Natural killer cell (primary cell): ENCODE measurements at regions not wholly inside any gene's neighbourhood (a gene's known extent, or its start where the extent isn't known, plus 50 kb on each side); places are given as distances from the start of the nearest gene placed in this dataset.

Source experiments
- ATAC-seq, 3 donors: fragments of 150-1000 bp in 2 of 3; fragments of 200-7000 bp in 1 of 3; cut with Tn5 transposase; 1 replicate in 1 of 3; 2 replicates in 2 of 3; pipeline ENCODE4 v1.10.0; 2021; ENCODE audit warnings: mild to moderate bottlenecking in 2 of 3, moderate library complexity in 2 of 3
- DNase-seq, 2 donors: peaks; one replicate each; pipeline versions ENCODE4 v3.0.0 to v3.0.0-alpha.2; 2013 to 2021; ENCODE audit warnings: mixed read lengths in 1 of 2
- H3K27ac ChIP-seq: one replicate; pipeline ENCODE4 v1.5.1; 2013; ENCODE audit warnings: mild to moderate bottlenecking, low read length
- H3K27me3 ChIP-seq: one replicate; pipeline ENCODE4 v1.6.1; 2013; ENCODE audit warnings: low read length; ENCODE audit not compliant: control insufficient read depth, insufficient read depth
- H3K36me3 ChIP-seq: one replicate; pipeline ENCODE4 v1.6.1; 2013; ENCODE audit warnings: low read length; ENCODE audit not compliant: control insufficient read depth, insufficient read depth
- H3K4me1 ChIP-seq: one replicate; pipeline ENCODE4 v1.6.1; 2013; ENCODE audit warnings: low read length; ENCODE audit not compliant: control insufficient read depth, insufficient read depth
- H3K4me3 ChIP-seq: one replicate; pipeline ENCODE4 v1.5.1; 2013; ENCODE audit warnings: low read length
- H3K9me3 ChIP-seq: one replicate; pipeline ENCODE4 v1.6.1; 2013; ENCODE audit warnings: low read length; ENCODE audit not compliant: control insufficient read depth, insufficient read depth
- H3K27ac Mint-ChIP-seq, 2 donors: one replicate each; pipeline ENCODE4 v1.8.0; 2022; ENCODE audit warnings: mild to moderate bottlenecking in 2 of 2, mixed read lengths in 2 of 2, moderate library complexity in 1 of 2
- H3K27me3 Mint-ChIP-seq, 2 donors: one replicate each; pipeline ENCODE4 v1.8.0; 2022; ENCODE audit warnings: low read depth in 2 of 2, mixed read lengths in 2 of 2
- H3K36me3 Mint-ChIP-seq: one replicate; pipeline ENCODE4 v1.8.0; 2022; ENCODE audit warnings: mixed read lengths
- H3K4me1 Mint-ChIP-seq, 2 donors: one replicate each; pipeline ENCODE4 v1.8.0; 2022; ENCODE audit warnings: mixed read lengths in 2 of 2
- H3K4me3 Mint-ChIP-seq: one replicate; pipeline ENCODE4 v1.8.0; 2022; ENCODE audit warnings: mild to moderate bottlenecking, moderate library complexity, mixed read lengths
- H3K9me3 Mint-ChIP-seq, 2 donors: one replicate each; pipeline ENCODE4 v1.8.0; 2022; ENCODE audit warnings: mixed read lengths in 2 of 2
- WGBS: methylation state at CpG from one replicate; pipeline ENCODE4 v1.1.7; 2013; ENCODE audit warnings: missing lambda C conversion rate; ENCODE audit not compliant: insufficient coverage; 5-methylcytosine and 5-hydroxymethylcytosine counted together
- intact Hi-C: fragments of 100-400 bp; cut with micrococcal nuclease; formaldehyde crosslinking; loops from one replicate; pipeline ENCODE4 v1.14.2; 2022
- TF ChIP-seq, protein P1 (sequence below): fragments of 200-600 bp; IDR thresholded peaks from one replicate; pipeline ENCODE4 v1.8.0; 2022; ENCODE audit warnings: antibody characterized with exemption

DNA sequence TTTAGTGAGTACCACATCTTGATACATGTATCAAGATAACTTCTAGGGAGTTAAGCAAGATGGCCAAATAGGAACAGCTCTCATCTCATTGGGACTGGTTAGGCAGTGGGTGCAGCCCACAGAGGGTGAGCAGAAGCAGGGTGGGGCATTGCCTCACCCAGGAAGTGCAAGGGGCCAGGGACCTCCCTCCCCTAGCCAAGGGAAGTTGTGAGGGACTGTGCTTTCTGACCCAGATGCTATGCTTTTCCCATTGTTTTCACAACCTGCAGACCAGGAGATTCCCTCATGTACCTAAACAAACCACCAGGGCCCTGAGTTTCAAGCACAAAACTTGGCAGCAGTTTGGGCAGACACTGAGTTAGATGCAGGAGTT, 665.0 kb upstream of the CBLB start:
- Histone ChIP-seq H3K4me3 (no peak overlapping the region), H3K9me3 (no peaks in the 10 kb centered on the region), H3K27ac (no peak overlapping the region), H3K36me3 (no peaks in the 10 kb centered on the region), H3K27me3 (no peaks in the 10 kb centered on the region), H3K4me1 (peaks cover 14% of the 10 kb centered on the region)
- H3K9me3 Mint-ChIP-seq, result peaks cover 7 to 12% of the 10 kb centered on the region in 2 donors
- no peaks in the 10 kb centered on the region for H3K27me3 Mint-ChIP-seq
- TF ChIP-seq, protein P1, sequence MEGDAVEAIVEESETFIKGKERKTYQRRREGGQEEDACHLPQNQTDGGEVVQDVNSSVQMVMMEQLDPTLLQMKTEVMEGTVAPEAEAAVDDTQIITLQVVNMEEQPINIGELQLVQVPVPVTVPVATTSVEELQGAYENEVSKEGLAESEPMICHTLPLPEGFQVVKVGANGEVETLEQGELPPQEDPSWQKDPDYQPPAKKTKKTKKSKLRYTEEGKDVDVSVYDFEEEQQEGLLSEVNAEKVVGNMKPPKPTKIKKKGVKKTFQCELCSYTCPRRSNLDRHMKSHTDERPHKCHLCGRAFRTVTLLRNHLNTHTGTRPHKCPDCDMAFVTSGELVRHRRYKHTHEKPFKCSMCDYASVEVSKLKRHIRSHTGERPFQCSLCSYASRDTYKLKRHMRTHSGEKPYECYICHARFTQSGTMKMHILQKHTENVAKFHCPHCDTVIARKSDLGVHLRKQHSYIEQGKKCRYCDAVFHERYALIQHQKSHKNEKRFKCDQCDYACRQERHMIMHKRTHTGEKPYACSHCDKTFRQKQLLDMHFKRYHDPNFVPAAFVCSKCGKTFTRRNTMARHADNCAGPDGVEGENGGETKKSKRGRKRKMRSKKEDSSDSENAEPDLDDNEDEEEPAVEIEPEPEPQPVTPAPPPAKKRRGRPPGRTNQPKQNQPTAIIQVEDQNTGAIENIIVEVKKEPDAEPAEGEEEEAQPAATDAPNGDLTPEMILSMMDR, result no peak
- DNase-seq, result no peak
- peaks cover 13% of the 10 kb centered on the region for H3K36me3 Mint-ChIP-seq
- no peak overlapping the region for H3K4me3 Mint-ChIP-seq
- H3K27ac Mint-ChIP-seq, result no peak overlapping the region
- intact Hi-C loops, result no loop called here
- peaks cover 0 to 6% of the 10 kb centered on the region in 2 donors for H3K4me1 Mint-ChIP-seq
- peak in 1 of 3 donors; percentile 17 for ATAC-seq

DNA sequence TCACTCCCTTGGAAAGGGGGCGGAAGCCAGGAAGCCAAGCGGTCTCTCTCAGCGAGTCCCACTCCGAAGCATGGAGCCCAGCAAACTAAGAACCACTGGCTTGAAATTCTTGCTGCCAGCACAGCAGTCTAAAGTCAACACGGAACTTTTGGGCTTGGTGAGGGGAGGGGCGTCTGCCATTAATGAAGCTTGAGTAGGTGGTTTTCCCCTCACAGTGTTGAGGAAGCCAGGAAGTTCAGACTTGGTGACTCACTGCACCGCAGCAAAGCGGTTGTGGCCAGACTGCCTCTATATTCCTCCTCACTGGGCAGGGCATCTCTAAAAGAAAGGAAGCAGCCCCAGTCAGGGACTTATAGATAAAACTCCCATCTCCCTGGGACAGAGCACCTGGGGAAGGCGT, 665.4 kb upstream of the CBLB start:
- Histone ChIP-seq H3K27ac (no peak overlapping the region), H3K27me3 (no peaks in the 10 kb centered on the region), H3K36me3 (no peaks in the 10 kb centered on the region), H3K4me3 (no peak overlapping the region), H3K9me3 (no peaks in the 10 kb centered on the region), H3K4me1 (peaks cover 14% of the 10 kb centered on the region)
- DNase-seq, result peak in 1 of 2 donors; percentile 71
- H3K27ac Mint-ChIP-seq, result no peak overlapping the region
- H3K4me1 Mint-ChIP-seq, result peaks cover 0 to 6% of the 10 kb centered on the region in 2 donors
- no peak overlapping the region for H3K4me3 Mint-ChIP-seq
- ATAC-seq, result peak; percentile 73 to 92 (median 91)
- H3K36me3 Mint-ChIP-seq, result peaks cover 13% of the 10 kb centered on the region
- H3K9me3 Mint-ChIP-seq, result peaks cover 7 to 12% of the 10 kb centered on the region in 2 donors
- 65% methylated on average over 9 of the region's 9 CpGs for WGBS
- TF ChIP-seq, protein P1, result no peak
- intact Hi-C loops, result no loop called here
- H3K27me3 Mint-ChIP-seq, result no peaks in the 10 kb centered on the region

DNA sequence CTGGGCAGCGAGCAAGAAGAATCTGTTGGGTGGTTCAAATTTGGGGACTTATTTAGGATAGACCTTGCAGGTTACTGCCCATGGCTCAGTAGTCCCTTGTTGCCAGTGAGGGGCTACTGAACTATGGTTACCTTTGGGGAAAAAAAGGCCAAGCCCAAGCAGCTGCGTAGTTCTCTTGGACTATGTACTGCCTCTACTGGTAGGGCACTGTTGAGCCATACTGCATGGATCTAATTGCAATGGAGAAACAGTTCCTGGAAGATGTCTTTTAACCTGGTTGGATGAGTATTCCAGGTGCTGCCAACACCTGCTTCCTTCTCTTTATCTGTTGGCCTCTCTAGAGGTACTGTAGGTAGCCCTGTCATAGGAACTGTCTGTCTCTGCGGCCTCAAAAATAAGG, 671.9 kb upstream of the CBLB start:
- H3K27me3 ChIP-seq, result no peaks in the 10 kb centered on the region
- H3K4me1 Mint-ChIP-seq, result no peaks in the 10 kb centered on the region
- WGBS, result 100% methylated on average over 3 of the region's 3 CpGs
- no peaks in the 10 kb centered on the region for H3K36me3 ChIP-seq
- H3K27ac Mint-ChIP-seq, result no peak overlapping the region
- ATAC-seq (no peak), DNase-seq (no peak)
- intact Hi-C loops, result no loop called here
- no peak overlapping the region for H3K27ac ChIP-seq
- TF ChIP-seq, protein P1, result no peak
- H3K9me3 ChIP-seq, result no peaks in the 10 kb centered on the region
- H3K4me3 Mint-ChIP-seq, result no peak overlapping the region
- peaks cover 13% of the 10 kb centered on the region for H3K36me3 Mint-ChIP-seq
- H3K4me3 ChIP-seq, result no peak overlapping the region
- peaks cover 7 to 8% of the 10 kb centered on the region in 2 donors for H3K9me3 Mint-ChIP-seq
- no peaks in the 10 kb centered on the region for H3K4me1 ChIP-seq
- H3K27me3 Mint-ChIP-seq, result no peaks in the 10 kb centered on the region

DNA sequence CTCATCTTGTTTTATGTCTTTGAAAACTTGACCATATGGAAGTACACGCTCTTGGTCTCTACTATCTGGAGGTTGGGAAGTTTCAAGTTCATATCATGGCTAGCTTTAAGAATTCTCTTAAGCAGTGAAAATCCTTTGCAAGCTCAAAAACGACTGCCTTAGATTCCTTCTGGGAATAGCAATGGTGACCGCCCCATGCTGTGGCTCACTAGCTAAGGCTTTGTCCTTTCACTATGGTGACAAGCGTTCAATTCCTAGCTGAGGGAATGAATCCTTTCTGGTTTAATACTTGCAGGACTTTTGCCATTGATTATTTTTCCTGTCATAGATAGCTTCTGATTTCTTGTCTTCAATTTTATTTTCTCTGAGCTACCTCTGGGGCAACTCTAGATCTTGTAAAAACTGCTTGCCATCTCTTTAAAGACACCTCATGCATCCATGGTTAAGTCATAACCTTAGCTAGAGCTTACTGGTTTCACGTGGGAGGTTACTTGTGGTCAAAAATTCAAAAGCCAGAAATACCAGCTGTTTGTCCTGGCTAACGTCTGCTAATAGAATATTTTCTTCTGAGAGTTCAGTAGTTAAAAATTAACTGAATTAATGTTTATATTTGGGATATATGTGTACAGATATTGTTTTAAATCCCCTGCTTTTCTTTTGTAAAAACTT, 673.4 kb upstream of the CBLB start:
- H3K27ac Mint-ChIP-seq, result no peak overlapping the region
- H3K4me3 Mint-ChIP-seq, result no peak overlapping the region
- peaks cover 0 to 5% of the 10 kb centered on the region in 2 donors for H3K9me3 Mint-ChIP-seq
- WGBS, result 77% methylated on average over 5 of the region's 6 CpGs
- Histone ChIP-seq H3K36me3 (no peaks in the 10 kb centered on the region), H3K27ac (no peak overlapping the region), H3K4me3 (no peak overlapping the region), H3K9me3 (no peaks in the 10 kb centered on the region), H3K4me1 (no peaks in the 10 kb centered on the region), H3K27me3 (no peaks in the 10 kb centered on the region)
- TF ChIP-seq, protein P1, result no peak
- ATAC-seq (no peak), DNase-seq (no peak)
- peaks cover under 1% of the 10 kb centered on the region for H3K36me3 Mint-ChIP-seq
- no peaks in the 10 kb centered on the region for H3K4me1 Mint-ChIP-seq
- intact Hi-C loops, result no loop called here
- no peaks in the 10 kb centered on the region for H3K27me3 Mint-ChIP-seq
